PC-3 (cell line): ENCODE measurements at regions not wholly inside any gene's neighbourhood (a gene's known extent, or its start where the extent isn't known, plus 50 kb on each side); places are given as distances from the start of the nearest gene placed in this dataset.

Experiments used
- ATAC-seq: fragments of 200-7000 bp; cut with Tn5 transposase; 2 replicates; pipeline ENCODE4 v1.9.1; 2020; ENCODE audit warnings: mild to moderate bottlenecking, moderate library complexity
- BruUV-seq: library from RNA; stranded (reverse); fragments of 400-500 nt; replicated peaks from 2 replicates; lab custom pipeline; 2021; lab: Mats Ljungman, UMichigan
- CTCF ChIA-PET: fragments of 300-600 bp; sonication (Branson Sonifier 250); formaldehyde crosslinking; loops from one replicate; lab custom pipeline; 2022; ENCODE audit warnings: antibody characterized with exemption; lab: Charles Lee
- POLR2A ChIA-PET: fragments of 300-600 bp; sonication (Branson Sonifier 250); formaldehyde crosslinking; loops from one replicate; lab custom pipeline; 2022; ENCODE audit warnings: antibody characterized with exemption; ENCODE audit not compliant: unreplicated experiment; lab: Charles Lee
- DNase-seq: peaks from one replicate; pipeline ENCODE4 v3.0.0-alpha.2; 2015
- H2AFZ ChIP-seq: fragments of 300-600 bp; sonication (generic); 2 replicates; pipeline ENCODE4 v1.6.0; 2016; ENCODE audit warnings: antibody characterized with exemption, low read length
- H3F3A ChIP-seq: fragments of 300-600 bp; sonication (generic); one replicate; pipeline ENCODE4 v1.6.0; 2017; ENCODE audit warnings: antibody characterized with exemption, low read length, control low read depth, mild to moderate bottlenecking; ENCODE audit not compliant: unreplicated experiment
- H3K27ac ChIP-seq: fragments of 300-600 bp; sonication (generic); 2 replicates; pipeline ENCODE4 v1.5.1; 2016; ENCODE audit warnings: mild to moderate bottlenecking, low read length
- H3K27me3 ChIP-seq: fragments of 300-600 bp; sonication (generic); 2 replicates; pipeline ENCODE4 v1.6.1; 2016; ENCODE audit warnings: low read length, mixed read lengths
- H3K36me3 ChIP-seq: fragments of 300-600 bp; sonication (generic); 2 replicates; pipeline ENCODE4 v1.6.1; 2016; ENCODE audit warnings: low read depth, mixed run types, low read length, mixed read lengths
- H3K4me1 ChIP-seq: fragments of 300-600 bp; sonication (generic); 2 replicates; pipeline ENCODE4 v1.5.1; 2016; ENCODE audit warnings: low read length; ENCODE audit not compliant: insufficient read depth
- H3K4me2 ChIP-seq: fragments of 300-600 bp; sonication (generic); 2 replicates; pipeline ENCODE4 v1.6.0; 2016; ENCODE audit warnings: low read length
- H3K4me3 ChIP-seq: fragments of 300-600 bp; sonication (generic); 2 replicates; pipeline ENCODE4 v1.5.1; 2016; ENCODE audit warnings: mild to moderate bottlenecking, low read length, mixed read lengths
- H3K79me2 ChIP-seq: fragments of 300-600 bp; sonication (generic); 2 replicates; pipeline ENCODE4 v1.6.1; 2017; ENCODE audit warnings: low read length, mixed read lengths
- H3K9ac ChIP-seq: fragments of 300-600 bp; sonication (generic); 2 replicates; pipeline ENCODE4 v1.6.0; 2016; ENCODE audit warnings: mild to moderate bottlenecking, low read length
- H3K9me2 ChIP-seq: fragments of 300-600 bp; sonication (generic); replicated peaks from 2 replicates; pipeline ENCODE4 v1.6.1; 2016; ENCODE audit warnings: mixed run types, low read length, mixed read lengths
- H3K9me3 ChIP-seq: fragments of 300-600 bp; sonication (generic); 2 replicates; pipeline ENCODE4 v1.6.1; 2016; ENCODE audit warnings: low read length, mixed read lengths
- H4K20me1 ChIP-seq: fragments of 300-600 bp; sonication (generic); 2 replicates; pipeline ENCODE4 v1.6.1; 2016; ENCODE audit warnings: low read length, mixed read lengths
- CTCF ChIP-seq: fragments of 300-600 bp; sonication (generic); conservative IDR thresholded peaks from 2 replicates; pipeline ENCODE4 v1.5.1; 2017; ENCODE audit warnings: antibody characterized with exemption, low read depth, mild to moderate bottlenecking, low read length
- EZH2 ChIP-seq: fragments of 300-600 bp; sonication (generic); IDR thresholded peaks from one replicate; pipeline ENCODE4 v1.6.1; 2017; ENCODE audit warnings: antibody characterized with exemption, mild to moderate bottlenecking, low read length; ENCODE audit not compliant: unreplicated experiment
- EZH2phosphoT487 ChIP-seq: fragments of 300-600 bp; sonication (generic); IDR thresholded peaks from 2 replicates; pipeline ENCODE4 v1.6.1; 2018; ENCODE audit warnings: mild to moderate bottlenecking, antibody characterized with exemption, low read length, borderline replicate concordance
- intact Hi-C: fragments of 100-400 bp; cut with micrococcal nuclease; formaldehyde crosslinking; loops from 2 replicates; pipeline ENCODE4 v1.9.0; 2023

GRCh38 chr2:236872981-236873380 lies 212.7 kb upstream of the COPS8 start:
- peak overlapping the region; percentile 90 for H3K27ac ChIP-seq
- intact Hi-C loops, result loop anchor here (10.0 kb wide), 2 partner anchors 98 to 152 kb away; no protein-coding TSS in a partner anchor
- no peaks in the 10 kb centered on the region for H3K36me3 ChIP-seq
- ChIA-PET CTCF (interaction anchor here (0.6 kb wide), 1 partner anchor 155 kb away, joined by 3 read pairs; no protein-coding TSS in a partner anchor), POLR2A (no interaction called here)
- TF ChIP-seq CTCF (no peak), EZH2phosphoT487 (no peak), EZH2 (no peak)
- H3K27me3 ChIP-seq, result no peaks in the 10 kb centered on the region
- H3K9ac ChIP-seq, result no peak overlapping the region; the same call in 1 of the 2 replicates
- H3K4me2 ChIP-seq, result no peak overlapping the region
- H3K79me2 ChIP-seq, result no peaks in the 10 kb centered on the region
- H4K20me1 ChIP-seq, result no peaks in the 10 kb centered on the region
- no peak overlapping the region for H2AFZ ChIP-seq
- H3K4me1 ChIP-seq, result peaks cover 47% of the 10 kb centered on the region
- H3K9me2 ChIP-seq, result no peaks in the 10 kb centered on the region
- H3F3A ChIP-seq, result peaks cover 12% of the 10 kb centered on the region
- no peak overlapping the region for H3K4me3 ChIP-seq
- no TSS peak for BruUV-seq
- ATAC-seq (no peak), DNase-seq (no peak)
- no peaks in the 10 kb centered on the region for H3K9me3 ChIP-seq

- H3K9ac ChIP-seq, result no peak overlapping the region
- peaks cover 12% of the 10 kb centered on the region for H3F3A ChIP-seq
- no peak overlapping the region for H3K27ac ChIP-seq
- ChIA-PET POLR2A (no interaction called here), CTCF (no interaction called here)
- H3K9me2 ChIP-seq, result no peaks in the 10 kb centered on the region
- no TSS peak for BruUV-seq
- ATAC-seq (no peak), DNase-seq (no peak)
- no peaks in the 10 kb centered on the region for H3K9me3 ChIP-seq
- H3K27me3 ChIP-seq, result no peaks in the 10 kb centered on the region
- H3K79me2 ChIP-seq, result no peaks in the 10 kb centered on the region
- H3K4me1 ChIP-seq, result peaks cover 46% of the 10 kb centered on the region
- TF ChIP-seq EZH2phosphoT487 (no peak), EZH2 (no peak), CTCF (no peak)
- H4K20me1 ChIP-seq, result no peaks in the 10 kb centered on the region
- no peak overlapping the region for H3K4me3 ChIP-seq
- no peaks in the 10 kb centered on the region for H3K36me3 ChIP-seq
- no peak overlapping the region for H3K4me2 ChIP-seq
- intact Hi-C loops, result loop anchor here (10.0 kb wide), 2 partner anchors 99 to 151 kb away; no protein-coding TSS in a partner anchor
- H2AFZ ChIP-seq, result no peak overlapping the region
These were observed 212.1 kb upstream of the COPS8 start for GRCh38 chr2:236873636-236874035.

GRCh38 chr2:236874866-236875481 lies 210.7 kb upstream of the COPS8 start:
- no peak for TF ChIP-seq EZH2
- no peak for TF ChIP-seq CTCF
- no peak for TF ChIP-seq EZH2phosphoT487
- no peak overlapping the region for H3K4me3 ChIP-seq
- no peaks in the 10 kb centered on the region for H4K20me1 ChIP-seq
- H3K9me3 ChIP-seq, result no peaks in the 10 kb centered on the region
- peaks cover 44% of the 10 kb centered on the region for H3K4me1 ChIP-seq
- H3K79me2 ChIP-seq, result no peaks in the 10 kb centered on the region
- peak overlapping the region; percentile 40 for H3K27ac ChIP-seq
- POLR2A ChIA-PET, result no interaction called here
- no peaks in the 10 kb centered on the region for H3K36me3 ChIP-seq
- H3K9me2 ChIP-seq, result no peaks in the 10 kb centered on the region
- intact Hi-C loops, result loop anchor here (10.0 kb wide), 2 partner anchors 100 to 150 kb away; no protein-coding TSS in a partner anchor
- no peaks in the 10 kb centered on the region for H3K27me3 ChIP-seq
- ATAC-seq, result no peak
- H3K4me2 ChIP-seq, result peak overlapping the region; percentile 16; the same call in 1 of the 2 replicates
- H2AFZ ChIP-seq, result peak overlapping the region; percentile 15; the same call in 1 of the 2 replicates
- DNase-seq, result no peak
- CTCF ChIA-PET, result no interaction called here
- peak overlapping the region; percentile 9; the same call in 1 of the 2 replicates for H3K9ac ChIP-seq
- peaks cover 12% of the 10 kb centered on the region for H3F3A ChIP-seq
- no TSS peak for BruUV-seq
